ENCODE measurements at regions not wholly inside any gene's neighbourhood (a gene's known extent, or its start where the extent isn't known, plus 50 kb on each side); places are given as distances from the start of the nearest gene placed in this dataset.

GRCh38 chr6:117025310-117025709 is 148.3 kb downstream of the RFX6 start:
- no peaks in the 10 kb centered on the region for H3K9me3 Mint-ChIP-seq

GRCh38 chr6:117028256-117028655 is 151.2 kb downstream of the RFX6 start:
- DNase-seq, result no peak
- intact Hi-C loops (cut with micrococcal nuclease), result no loop called here
- H3K36me3 Mint-ChIP-seq, result no peaks in the 10 kb centered on the region
- no peak overlapping the region for H3K4me3 Mint-ChIP-seq
- H3K27me3 Mint-ChIP-seq, result no peaks in the 10 kb centered on the region
- ChIA-PET POLR2A (no interaction called here), CTCF (no interaction called here)
- H3K27ac Mint-ChIP-seq, result no peak overlapping the region
- H3K9me3 Mint-ChIP-seq, result no peaks in the 10 kb centered on the region
- no peaks in the 10 kb centered on the region for H3K4me1 Mint-ChIP-seq (ENCODE audit: low read depth)

More at GRCh38 chr6:117025310-117025709, 148.3 kb downstream of the RFX6 start:
- intact Hi-C loops (cut with micrococcal nuclease), result no loop called here
- Mint-ChIP-seq H3K4me1 (ENCODE audit: low read depth) (no peaks in the 10 kb centered on the region), H3K4me3 (no peak overlapping the region), H3K27ac (no peak overlapping the region), H3K36me3 (no peaks in the 10 kb centered on the region), H3K27me3 (no peaks in the 10 kb centered on the region)
- no peak for DNase-seq
- ChIA-PET CTCF (no interaction called here), POLR2A (no interaction called here)

- H3K27ac Mint-ChIP-seq, result no peak overlapping the region
- DNase-seq, result no peak
- H3K4me3 Mint-ChIP-seq, result no peak overlapping the region
- H3K9me3 Mint-ChIP-seq, result peaks cover 3% of the 10 kb centered on the region
- intact Hi-C loops (cut with micrococcal nuclease), result no loop called here
- no peaks in the 10 kb centered on the region for H3K36me3 Mint-ChIP-seq
- H3K4me1 Mint-ChIP-seq (ENCODE audit: low read depth), result no peaks in the 10 kb centered on the region
- no peaks in the 10 kb centered on the region for H3K27me3 Mint-ChIP-seq
- POLR2A ChIA-PET, result no interaction called here
- CTCF ChIA-PET, result no interaction called here
Observed at GRCh38 chr6:117034547-117034946, 157.5 kb downstream of the RFX6 start.

GRCh38 chr6:117034971-117035370 is 157.9 kb downstream of the RFX6 start:
- intact Hi-C loops (cut with micrococcal nuclease), result no loop called here
- H3K9me3 Mint-ChIP-seq, result peaks cover 3% of the 10 kb centered on the region
- H3K4me1 Mint-ChIP-seq (ENCODE audit: low read depth), result no peaks in the 10 kb centered on the region
- POLR2A ChIA-PET, result no interaction called here
- H3K36me3 Mint-ChIP-seq, result no peaks in the 10 kb centered on the region
- CTCF ChIA-PET, result no interaction called here
- H3K27me3 Mint-ChIP-seq, result no peaks in the 10 kb centered on the region
- DNase-seq, result no peak
- H3K4me3 Mint-ChIP-seq, result no peak overlapping the region
- H3K27ac Mint-ChIP-seq, result no peak overlapping the region

GRCh38 chr6:117050301-117050700 is 173.3 kb downstream of the RFX6 start:
- Mint-ChIP-seq H3K27me3 (no peaks in the 10 kb centered on the region), H3K36me3 (no peaks in the 10 kb centered on the region), H3K4me1 (ENCODE audit: low read depth) (no peaks in the 10 kb centered on the region), H3K9me3 (peaks cover 27% of the 10 kb centered on the region), H3K4me3 (no peak overlapping the region), H3K27ac (no peak overlapping the region)
- ChIA-PET POLR2A (no interaction called here), CTCF (no interaction called here)
- DNase-seq, result no peak
- intact Hi-C loops (cut with micrococcal nuclease), result no loop called here

GRCh38 chr6:117072134-117072533 is 193.2 kb upstream of the VGLL2 start:
- no peak for DNase-seq
- no peaks in the 10 kb centered on the region for H3K36me3 Mint-ChIP-seq
- H3K27ac Mint-ChIP-seq, result no peak overlapping the region
- no peaks in the 10 kb centered on the region for H3K27me3 Mint-ChIP-seq
- H3K4me1 Mint-ChIP-seq (ENCODE audit: low read depth), result no peaks in the 10 kb centered on the region
- intact Hi-C loops (cut with micrococcal nuclease), result no loop called here
- ChIA-PET POLR2A (no interaction called here), CTCF (no interaction called here)
- H3K9me3 Mint-ChIP-seq, result peaks cover 5% of the 10 kb centered on the region
- H3K4me3 Mint-ChIP-seq, result no peak overlapping the region

- ChIA-PET CTCF (no interaction called here), POLR2A (no interaction called here)
- intact Hi-C loops (cut with micrococcal nuclease), result no loop called here
- Mint-ChIP-seq H3K27me3 (no peaks in the 10 kb centered on the region), H3K27ac (no peak overlapping the region), H3K9me3 (peaks cover 8% of the 10 kb centered on the region), H3K36me3 (no peaks in the 10 kb centered on the region), H3K4me3 (no peak overlapping the region), H3K4me1 (ENCODE audit: low read depth) (no peaks in the 10 kb centered on the region)
- DNase-seq, result no peak
Observed at GRCh38 chr6:117072781-117073180, 192.6 kb upstream of the VGLL2 start.

- Mint-ChIP-seq H3K27ac (no peak overlapping the region), H3K4me3 (no peak overlapping the region), H3K27me3 (no peaks in the 10 kb centered on the region), H3K9me3 (peaks cover 7% of the 10 kb centered on the region), H3K4me1 (ENCODE audit: low read depth) (no peaks in the 10 kb centered on the region), H3K36me3 (no peaks in the 10 kb centered on the region)
- ChIA-PET CTCF (no interaction called here), POLR2A (no interaction called here)
- intact Hi-C loops (cut with micrococcal nuclease), result no loop called here
- DNase-seq, result no peak
Observed at GRCh38 chr6:117074672-117075071, 190.7 kb upstream of the VGLL2 start.

GRCh38 chr6:117075218-117075617 is 190.1 kb upstream of the VGLL2 start:
- H3K4me1 Mint-ChIP-seq (ENCODE audit: low read depth), result no peaks in the 10 kb centered on the region
- intact Hi-C loops (cut with micrococcal nuclease), result no loop called here
- CTCF ChIA-PET, result no interaction called here
- POLR2A ChIA-PET, result no interaction called here
- no peak overlapping the region for H3K27ac Mint-ChIP-seq
- H3K9me3 Mint-ChIP-seq, result peaks cover 5% of the 10 kb centered on the region
- no peak for DNase-seq
- H3K27me3 Mint-ChIP-seq, result no peaks in the 10 kb centered on the region
- no peak overlapping the region for H3K4me3 Mint-ChIP-seq
- H3K36me3 Mint-ChIP-seq, result no peaks in the 10 kb centered on the region

- no peaks in the 10 kb centered on the region for H3K36me3 Mint-ChIP-seq
- intact Hi-C loops (cut with micrococcal nuclease), result no loop called here
- H3K4me3 Mint-ChIP-seq, result no peak overlapping the region
- H3K27me3 Mint-ChIP-seq, result no peaks in the 10 kb centered on the region
- DNase-seq, result no peak
- no peaks in the 10 kb centered on the region for H3K4me1 Mint-ChIP-seq (ENCODE audit: low read depth)
- CTCF ChIA-PET, result no interaction called here
- peaks cover 3% of the 10 kb centered on the region for H3K9me3 Mint-ChIP-seq
- no peak overlapping the region for H3K27ac Mint-ChIP-seq
- POLR2A ChIA-PET, result no interaction called here
Observed at GRCh38 chr6:117076076-117076475, 189.3 kb upstream of the VGLL2 start.

GRCh38 chr6:117077300-117077699 is 188.1 kb upstream of the VGLL2 start:
- CTCF ChIA-PET, result no interaction called here

GRCh38 chr6:117078624-117079023 is 186.7 kb upstream of the VGLL2 start:
- H3K36me3 Mint-ChIP-seq, result no peaks in the 10 kb centered on the region
- intact Hi-C loops (cut with micrococcal nuclease), result no loop called here
- no peaks in the 10 kb centered on the region for H3K4me1 Mint-ChIP-seq (ENCODE audit: low read depth)
- peaks cover 3% of the 10 kb centered on the region for H3K9me3 Mint-ChIP-seq
- H3K4me3 Mint-ChIP-seq, result no peak overlapping the region
- no peak overlapping the region for H3K27ac Mint-ChIP-seq
- H3K27me3 Mint-ChIP-seq, result no peaks in the 10 kb centered on the region
- POLR2A ChIA-PET, result no interaction called here
- CTCF ChIA-PET, result no interaction called here
- no peak for DNase-seq

More at GRCh38 chr6:117077300-117077699, 188.1 kb upstream of the VGLL2 start:
- H3K9me3 Mint-ChIP-seq, result peaks cover 3% of the 10 kb centered on the region
- intact Hi-C loops (cut with micrococcal nuclease), result no loop called here
- H3K36me3 Mint-ChIP-seq, result no peaks in the 10 kb centered on the region
- POLR2A ChIA-PET, result no interaction called here
- H3K4me1 Mint-ChIP-seq (ENCODE audit: low read depth), result no peaks in the 10 kb centered on the region
- no peaks in the 10 kb centered on the region for H3K27me3 Mint-ChIP-seq
- DNase-seq, result no peak
- no peak overlapping the region for H3K27ac Mint-ChIP-seq
- no peak overlapping the region for H3K4me3 Mint-ChIP-seq

GRCh38 chr6:117079951-117080350 is 185.4 kb upstream of the VGLL2 start:
- no peaks in the 10 kb centered on the region for H3K36me3 Mint-ChIP-seq

GRCh38 chr6:117089604-117090003 is 175.8 kb upstream of the VGLL2 start:
- CTCF ChIA-PET, result no interaction called here
- no peaks in the 10 kb centered on the region for H3K27me3 Mint-ChIP-seq
- H3K4me1 Mint-ChIP-seq (ENCODE audit: low read depth), result no peaks in the 10 kb centered on the region
- no peak overlapping the region for H3K27ac Mint-ChIP-seq
- intact Hi-C loops (cut with micrococcal nuclease), result no loop called here
- peaks cover 14% of the 10 kb centered on the region for H3K9me3 Mint-ChIP-seq
- POLR2A ChIA-PET, result no interaction called here
- no peaks in the 10 kb centered on the region for H3K36me3 Mint-ChIP-seq
- DNase-seq, result no peak
- H3K4me3 Mint-ChIP-seq, result no peak overlapping the region

More at GRCh38 chr6:117079951-117080350, 185.4 kb upstream of the VGLL2 start:
- H3K27ac Mint-ChIP-seq, result no peak overlapping the region
- ChIA-PET POLR2A (no interaction called here), CTCF (no interaction called here)
- peaks cover 3% of the 10 kb centered on the region for H3K9me3 Mint-ChIP-seq
- no peaks in the 10 kb centered on the region for H3K4me1 Mint-ChIP-seq (ENCODE audit: low read depth)
- intact Hi-C loops (cut with micrococcal nuclease), result no loop called here
- DNase-seq, result no peak
- no peak overlapping the region for H3K4me3 Mint-ChIP-seq
- no peaks in the 10 kb centered on the region for H3K27me3 Mint-ChIP-seq

Measured in activated CD4-positive, alpha-beta memory T cell treated with anti-CD3 and anti-CD28 coated beads for 36 hours (primary cell).